Smooth muscle cell (in vitro differentiated cells): ENCODE measurements at regions not wholly inside any gene's neighbourhood (a gene's known extent, or its start where the extent isn't known, plus 50 kb on each side); places are given as distances from the start of the nearest gene placed in this dataset.

ENCODE experiments used
- DNase-seq: peaks from one replicate; lab custom pipeline; 2025; ENCODE audit not compliant: unreplicated experiment; lab: John Stamatoyannopoulos, UW
- H2AFZ ChIP-seq: fragments of 200-600 bp; sonication (generic); 2 replicates; pipeline ENCODE4 v1.6.0; 2016; ENCODE audit warnings: antibody characterized with exemption, low read depth, mild to moderate bottlenecking
- H3F3A ChIP-seq: fragments of 200-600 bp; sonication (generic); 2 replicates; pipeline ENCODE4 v1.6.0; 2017; ENCODE audit warnings: antibody characterized with exemption, low read depth
- H3K27ac ChIP-seq: fragments of 200-600 bp; sonication (generic); 2 replicates; pipeline ENCODE4 v1.5.1; 2016; ENCODE audit warnings: low read depth, mild to moderate bottlenecking
- H3K27me3 ChIP-seq: fragments of 200-600 bp; sonication (generic); 2 replicates; pipeline ENCODE4 v1.6.1; 2016; ENCODE audit warnings: low read depth, mild to moderate bottlenecking
- H3K36me3 ChIP-seq: fragments of 200-600 bp; sonication (generic); 2 replicates; pipeline ENCODE4 v1.5.1; 2016; ENCODE audit warnings: low read depth
- H3K4me1 ChIP-seq: fragments of 200-600 bp; sonication (generic); 2 replicates; pipeline ENCODE4 v1.5.1; 2016; ENCODE audit warnings: low read depth
- H3K4me2 ChIP-seq: fragments of 200-600 bp; sonication (generic); 2 replicates; pipeline ENCODE4 v1.6.0; 2016; ENCODE audit warnings: mild to moderate bottlenecking
- H3K4me3 ChIP-seq: fragments of 200-600 bp; sonication (generic); 2 replicates; pipeline ENCODE4 v1.5.1; 2016; ENCODE audit warnings: mild to moderate bottlenecking
- H3K79me2 ChIP-seq: fragments of 200-600 bp; sonication (generic); 2 replicates; pipeline ENCODE4 v1.6.0; 2016; ENCODE audit warnings: low read depth, mild to moderate bottlenecking
- H3K9ac ChIP-seq: fragments of 200-600 bp; sonication (generic); 2 replicates; pipeline ENCODE4 v1.6.0; 2016; ENCODE audit warnings: low read depth
- H3K9me3 ChIP-seq: fragments of 200-600 bp; sonication (generic); replicated peaks from 2 replicates; pipeline ENCODE4 v1.5.1; 2016; ENCODE audit warnings: low read depth
- H4K20me1 ChIP-seq: fragments of 200-600 bp; sonication (generic); 2 replicates; pipeline ENCODE4 v1.6.0; 2016; ENCODE audit warnings: low read depth
- WGBS: methylation state at CpG from one replicate; pipeline ENCODE4 v1.1.7; 2016; ENCODE audit warnings: low lambda C conversion rate; 5-methylcytosine and 5-hydroxymethylcytosine counted together
- TF ChIP-seq, protein P1 (sequence below): fragments of 200-600 bp; sonication (generic); IDR thresholded peaks from 2 replicates; pipeline ENCODE4 v1.5.1; 2017; ENCODE audit warnings: borderline replicate concordance, mild to moderate bottlenecking, antibody characterized with exemption; ENCODE audit not compliant: insufficient read depth, poor library complexity, severe bottlenecking

DNA sequence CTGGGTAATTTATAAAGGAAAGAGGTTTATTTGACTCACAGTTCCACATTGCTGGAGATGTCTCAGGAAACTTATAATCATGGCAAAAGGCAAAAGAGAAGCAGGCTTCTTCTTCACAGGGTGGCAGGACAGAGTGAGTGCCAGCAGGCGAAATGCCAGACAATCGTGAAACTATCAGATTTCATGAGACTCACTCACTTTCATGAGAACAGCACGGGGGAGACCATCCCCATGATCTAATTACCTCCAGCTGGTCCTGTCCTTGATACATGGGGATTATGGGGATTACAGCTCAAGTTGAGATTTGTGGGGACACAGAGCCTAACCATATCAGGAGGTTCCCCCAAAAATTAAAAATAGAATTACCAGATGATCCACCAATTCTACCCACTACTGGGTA, 675.5 kb upstream of the SLC8A1 start:
- WGBS = 75% methylated on average over 3 of the region's 3 CpGs
- TF ChIP-seq, protein P1, sequence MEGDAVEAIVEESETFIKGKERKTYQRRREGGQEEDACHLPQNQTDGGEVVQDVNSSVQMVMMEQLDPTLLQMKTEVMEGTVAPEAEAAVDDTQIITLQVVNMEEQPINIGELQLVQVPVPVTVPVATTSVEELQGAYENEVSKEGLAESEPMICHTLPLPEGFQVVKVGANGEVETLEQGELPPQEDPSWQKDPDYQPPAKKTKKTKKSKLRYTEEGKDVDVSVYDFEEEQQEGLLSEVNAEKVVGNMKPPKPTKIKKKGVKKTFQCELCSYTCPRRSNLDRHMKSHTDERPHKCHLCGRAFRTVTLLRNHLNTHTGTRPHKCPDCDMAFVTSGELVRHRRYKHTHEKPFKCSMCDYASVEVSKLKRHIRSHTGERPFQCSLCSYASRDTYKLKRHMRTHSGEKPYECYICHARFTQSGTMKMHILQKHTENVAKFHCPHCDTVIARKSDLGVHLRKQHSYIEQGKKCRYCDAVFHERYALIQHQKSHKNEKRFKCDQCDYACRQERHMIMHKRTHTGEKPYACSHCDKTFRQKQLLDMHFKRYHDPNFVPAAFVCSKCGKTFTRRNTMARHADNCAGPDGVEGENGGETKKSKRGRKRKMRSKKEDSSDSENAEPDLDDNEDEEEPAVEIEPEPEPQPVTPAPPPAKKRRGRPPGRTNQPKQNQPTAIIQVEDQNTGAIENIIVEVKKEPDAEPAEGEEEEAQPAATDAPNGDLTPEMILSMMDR = no peak
- no peaks in the 10 kb centered on the region for H3K36me3 ChIP-seq

GRCh38 chr2:41129988-41130387, 678.1 kb upstream of the SLC8A1 start:
- DNase-seq = no peak
- Histone ChIP-seq H3K4me1 (no peaks in the 10 kb centered on the region), H3K36me3 (no peaks in the 10 kb centered on the region), H3K79me2 (no peaks in the 10 kb centered on the region), H3F3A (no peaks in the 10 kb centered on the region), H3K27ac (no peak overlapping the region), H3K27me3 (no peaks in the 10 kb centered on the region), H4K20me1 (no peaks in the 10 kb centered on the region), H3K9ac (no peak overlapping the region), H2AFZ (peak overlapping the region; percentile 8), H3K4me2 (no peak overlapping the region), H3K9me3 (no peaks in the 10 kb centered on the region), H3K4me3 (no peak overlapping the region)
- TF ChIP-seq, protein P1 = no peak
- WGBS = 77% methylated on average over 3 of the region's 3 CpGs

More for the DNA sequence above, 675.5 kb upstream of the SLC8A1 start:
- Histone ChIP-seq H3K27me3 (no peaks in the 10 kb centered on the region), H3K4me2 (no peak overlapping the region), H3K79me2 (no peaks in the 10 kb centered on the region), H3F3A (no peaks in the 10 kb centered on the region), H3K9ac (no peak overlapping the region), H3K4me3 (no peak overlapping the region), H3K9me3 (no peaks in the 10 kb centered on the region), H4K20me1 (no peaks in the 10 kb centered on the region), H3K4me1 (no peaks in the 10 kb centered on the region), H2AFZ (no peak overlapping the region), H3K27ac (no peak overlapping the region)
- DNase-seq = no peak

- H3K4me2 ChIP-seq = peak overlapping the region; percentile 32
- 64% methylated on average over 1 of the region's 1 CpG for WGBS
Observed at GRCh38 chr2:41137031-41137430, 685.1 kb upstream of the SLC8A1 start.

More at GRCh38 chr2:41137031-41137430, 685.1 kb upstream of the SLC8A1 start:
- H3K9me3 ChIP-seq = no peaks in the 10 kb centered on the region
- no peak overlapping the region for H2AFZ ChIP-seq
- no peaks in the 10 kb centered on the region for H3K36me3 ChIP-seq
- H3K4me1 ChIP-seq = no peaks in the 10 kb centered on the region
- H4K20me1 ChIP-seq = no peaks in the 10 kb centered on the region
- no peak for DNase-seq
- no peaks in the 10 kb centered on the region for H3F3A ChIP-seq
- H3K79me2 ChIP-seq = no peaks in the 10 kb centered on the region
- TF ChIP-seq, protein P1 = no peak
- no peak overlapping the region for H3K9ac ChIP-seq
- H3K27ac ChIP-seq = no peak overlapping the region
- no peak overlapping the region for H3K4me3 ChIP-seq
- H3K27me3 ChIP-seq = no peaks in the 10 kb centered on the region
